Ishikawa (cell line): ENCODE measurements at regions not wholly inside any gene's neighbourhood (a gene's known extent, or its start where the extent isn't known, plus 50 kb on each side); places are given as distances from the start of the nearest gene placed in this dataset.

Source experiments
- CEBPB ChIP-seq: IDR thresholded peaks from 2 replicates; pipeline ENCODE4 v1.6.1; 2012
- CREB1 ChIP-seq: IDR thresholded peaks from 2 replicates; pipeline ENCODE4 v1.6.1; 2012; ENCODE audit warnings: low read depth
- EGR1 ChIP-seq: IDR thresholded peaks from 2 replicates; pipeline ENCODE4 v1.6.1; 2012
- EP300 ChIP-seq: IDR thresholded peaks from 2 replicates; pipeline ENCODE4 v1.6.1; 2012; ENCODE audit warnings: borderline replicate concordance
- FOXM1 ChIP-seq: IDR thresholded peaks from 2 replicates; pipeline ENCODE4 v1.6.1; 2012; ENCODE audit warnings: low read depth, borderline replicate concordance
- MAX ChIP-seq: IDR thresholded peaks from 2 replicates; pipeline ENCODE4 v1.6.1; 2012
- NFIC ChIP-seq: IDR thresholded peaks from 2 replicates; pipeline ENCODE4 v1.6.1; 2012
- RAD21 ChIP-seq: IDR thresholded peaks from 2 replicates; pipeline ENCODE4 v1.6.1; 2012; ENCODE audit warnings: low read depth
- REST ChIP-seq: IDR thresholded peaks from 2 replicates; pipeline ENCODE4 v1.6.1; 2012; ENCODE audit warnings: low read depth, mild to moderate bottlenecking
- TAF1 ChIP-seq: IDR thresholded peaks from 2 replicates; pipeline ENCODE4 v1.6.1; 2012; ENCODE audit warnings: low read depth, mild to moderate bottlenecking
- TCF12 ChIP-seq: IDR thresholded peaks from 2 replicates; pipeline ENCODE4 v1.6.1; 2012; ENCODE audit warnings: low read depth
- TEAD4 ChIP-seq: IDR thresholded peaks from 2 replicates; pipeline ENCODE4 v1.6.1; 2012
- USF1 ChIP-seq: IDR thresholded peaks from 2 replicates; pipeline ENCODE4 v1.6.1; 2012
- YY1 ChIP-seq: IDR thresholded peaks from 2 replicates; pipeline ENCODE4 v1.6.1; 2012; ENCODE audit warnings: low read depth
- ZBTB7A ChIP-seq: IDR thresholded peaks from 2 replicates; pipeline ENCODE4 v1.6.1; 2012; ENCODE audit warnings: low read depth

- 0 out of 2 replicates have a peak, but pooled peaks have one; percentile 13 for TF ChIP-seq EGR1
- peak; percentile 80; the same call in 1 of the 2 replicates for TF ChIP-seq ZBTB7A
- no peak for TF ChIP-seq CREB1
- peak; percentile 39; the same call in 1 of the 2 replicates for TF ChIP-seq TEAD4
- no peak for TF ChIP-seq YY1
Measured at GRCh38 chr5:56480705-56481427, 247.7 kb upstream of the ANKRD55 start.

- TF ChIP-seq EGR1 (no peak), CREB1 (no peak), RAD21 (no peak), FOXM1 (no peak), MAX (no peak)
Measured at GRCh38 chr5:56480078-56480704, 247.1 kb upstream of the ANKRD55 start.

- TF ChIP-seq EP300 = no peak
- no peak for TF ChIP-seq ZBTB7A
- no peak for TF ChIP-seq FOXM1
- no peak for TF ChIP-seq TCF12
- TF ChIP-seq CREB1 = no peak
- no peak for TF ChIP-seq TAF1
- TF ChIP-seq REST = no peak
- no peak for TF ChIP-seq NFIC
- no peak for TF ChIP-seq MAX
- no peak for TF ChIP-seq TEAD4
- no peak for TF ChIP-seq CEBPB
- TF ChIP-seq YY1 = no peak
- TF ChIP-seq EGR1 = no peak
- TF ChIP-seq USF1 = no peak
Measured at GRCh38 chr5:56479696-56480077, 246.6 kb upstream of the ANKRD55 start.

- no peak for TF ChIP-seq CEBPB
Measured at GRCh38 chr5:56479126-56479525, 246.0 kb upstream of the ANKRD55 start.

GRCh38 chr5:56478062-56478461, 244.9 kb upstream of the ANKRD55 start:
- no peak for TF ChIP-seq EGR1
- TF ChIP-seq TCF12 = no peak
- no peak for TF ChIP-seq RAD21
- TF ChIP-seq MAX = no peak

GRCh38 chr5:56476487-56476856, 243.3 kb upstream of the ANKRD55 start:
- TF ChIP-seq FOXM1 (no peak), CREB1 (no peak), REST (no peak), USF1 (no peak)
